ACHN (cell line): ENCODE measurements at regions not wholly inside any gene's neighbourhood (a gene's known extent, or its start where the extent isn't known, plus 50 kb on each side); places are given as distances from the start of the nearest gene placed in this dataset.

Experiments
- DNase-seq: peaks from one replicate; pipeline ENCODE4 v3.0.0-alpha.2; 2015
- in situ Hi-C: cut with HindIII; loops from 2 replicates; pipeline ENCODE4 v1.10.0; 2017; ENCODE audit warnings: low sequenced_read_pairs, low pct_ligation_motif_present, low pct_unique_long_range_greater_than_20kb

DNA sequence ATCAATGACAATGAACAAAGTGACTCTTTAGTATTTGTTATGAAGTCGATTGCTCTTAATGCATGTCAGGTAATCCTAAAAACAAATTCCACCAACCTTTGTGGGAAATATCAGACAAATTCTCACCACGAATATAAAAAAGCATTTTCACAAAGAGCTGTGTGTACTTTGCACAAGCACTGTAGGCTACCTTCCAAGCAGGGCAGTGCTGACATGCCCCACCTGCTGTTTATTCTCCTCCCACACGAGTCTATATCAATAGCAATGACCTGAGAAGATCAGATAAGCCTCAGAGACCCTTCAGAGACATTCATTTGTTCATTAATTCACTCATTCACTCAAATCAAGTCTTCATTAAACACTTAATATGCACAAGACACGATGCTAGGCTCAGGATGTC lies 469.1 kb downstream of the ZSWIM6 start:
- in situ Hi-C loops, result no loop called here
- DNase-seq, result no peak

DNA sequence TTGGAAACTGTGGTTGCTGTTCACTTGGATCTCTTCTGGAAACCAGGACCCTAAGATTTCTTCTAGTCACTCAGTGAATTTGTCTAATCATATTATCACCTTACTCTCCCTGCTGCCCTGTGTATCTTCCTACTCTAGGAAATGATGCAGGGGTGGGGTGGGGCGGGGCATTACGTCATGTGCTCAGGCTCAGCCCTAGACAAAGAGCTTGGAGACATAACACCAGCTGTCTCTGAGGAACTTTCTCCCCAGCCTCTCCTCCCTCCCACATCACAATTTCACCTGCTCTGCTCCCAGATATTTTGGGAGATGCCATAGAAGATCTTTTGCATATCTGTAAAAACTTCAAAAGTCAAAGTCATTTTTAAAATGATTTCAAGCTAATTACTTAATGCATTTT lies 470.4 kb downstream of the ZSWIM6 start:
- no peak for DNase-seq
- in situ Hi-C loops, result no loop called here

DNA sequence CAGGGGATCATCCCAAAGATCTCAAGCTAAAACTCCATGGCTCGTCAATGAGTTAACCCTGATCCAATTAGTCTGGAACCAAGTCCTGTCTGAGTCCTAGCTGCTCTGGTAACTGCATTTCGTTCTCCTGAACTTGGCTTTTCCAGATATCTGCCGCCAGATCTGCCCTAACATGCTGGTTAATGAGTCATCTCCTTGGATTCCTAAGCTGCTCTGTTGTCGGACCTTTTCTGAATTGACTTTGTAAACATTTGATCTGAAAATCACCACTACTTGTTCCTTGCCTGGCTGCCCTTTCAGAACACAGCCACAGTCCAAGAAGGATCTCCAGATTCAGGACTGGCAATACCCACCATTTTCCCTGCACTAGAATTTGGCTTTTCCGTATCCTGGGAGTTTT lies 473.0 kb downstream of the ZSWIM6 start:
- DNase-seq, result peak; percentile 42
- in situ Hi-C loops, result no loop called here

DNA sequence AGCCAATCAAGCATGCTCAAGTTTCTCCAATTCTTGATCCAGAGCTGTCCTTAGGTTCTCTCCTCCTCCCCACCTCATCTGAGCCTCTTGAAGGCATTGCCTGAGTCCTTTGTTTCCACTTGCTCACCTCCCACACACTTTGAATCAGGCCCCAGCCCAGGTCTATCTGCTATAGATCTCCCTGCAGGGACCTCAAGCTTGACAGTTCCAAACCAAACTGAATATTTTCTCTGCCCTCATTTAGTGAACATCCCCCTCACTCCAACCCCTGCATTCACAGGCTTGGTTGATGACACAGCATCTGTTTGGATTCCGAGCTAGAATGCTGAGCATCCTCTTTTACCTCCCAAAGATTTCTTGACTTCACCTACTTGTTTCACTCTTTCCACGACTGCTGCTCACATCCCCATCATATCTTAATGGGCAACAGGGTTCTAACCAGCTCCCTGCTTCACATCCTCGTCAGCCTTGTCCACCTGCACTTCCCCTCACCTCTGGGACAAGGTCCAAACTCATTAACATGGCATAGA lies 474.5 kb downstream of the ZSWIM6 start:
- no peak for DNase-seq
- in situ Hi-C loops, result no loop called here

DNA sequence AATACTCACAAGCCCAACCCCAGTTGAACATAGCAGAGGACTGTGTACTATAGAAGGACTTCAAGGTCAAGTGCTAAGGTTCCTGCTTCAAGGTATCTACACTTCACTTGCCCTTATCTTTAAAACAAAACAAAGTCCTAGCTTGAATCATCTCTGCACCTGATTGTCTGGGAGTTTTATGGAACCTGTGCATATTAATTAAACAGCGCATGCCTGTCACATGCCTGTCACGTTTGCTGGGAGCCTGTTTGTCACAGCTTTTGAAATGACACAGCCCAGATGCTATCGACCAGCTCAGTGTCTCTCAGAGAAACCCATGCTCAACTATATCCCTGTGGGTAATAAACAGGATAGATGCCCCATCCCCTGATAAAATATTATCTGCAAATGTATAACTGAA lies 476.0 kb downstream of the ZSWIM6 start:
- in situ Hi-C loops, result no loop called here
- no peak for DNase-seq

DNA sequence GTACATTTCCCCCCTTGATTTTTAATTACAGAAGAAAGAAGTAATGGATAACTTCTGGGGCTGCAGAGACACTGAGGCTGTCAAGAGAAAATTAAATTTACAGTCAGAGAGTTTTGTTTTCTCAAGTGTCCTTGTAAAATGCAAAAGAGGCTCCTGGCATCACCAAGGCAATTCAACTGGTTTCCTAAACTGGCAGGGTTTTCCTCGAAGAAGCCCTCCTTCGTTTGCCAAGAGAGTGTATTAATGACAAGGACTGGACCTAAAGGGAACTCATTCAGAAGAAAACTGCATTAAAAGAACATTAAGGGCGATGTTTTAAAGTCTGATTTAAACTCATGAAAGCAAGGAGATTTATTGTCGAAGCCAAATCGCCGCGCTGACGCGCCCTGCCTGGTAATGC lies 476.9 kb downstream of the ZSWIM6 start:
- in situ Hi-C loops, result no loop called here
- no peak for DNase-seq

DNA sequence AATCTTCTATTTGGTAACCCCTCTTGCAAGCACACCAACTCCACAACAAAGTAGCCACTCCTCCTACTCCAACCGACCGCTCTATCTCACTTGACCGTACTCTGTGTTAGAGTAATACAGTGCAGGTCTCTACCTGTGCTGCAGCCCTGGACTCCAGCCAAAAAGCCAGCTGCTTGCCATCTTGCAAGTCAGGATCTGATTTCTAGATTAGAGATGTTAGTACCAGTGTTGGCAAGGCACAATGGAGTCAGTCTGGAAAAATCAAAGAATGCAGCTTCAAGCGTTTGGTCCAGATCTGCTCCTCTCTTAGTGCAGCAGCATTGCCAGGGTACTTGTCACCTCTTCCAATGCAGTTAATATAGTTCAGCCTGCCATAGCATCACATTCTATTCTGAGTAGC lies 477.6 kb downstream of the ZSWIM6 start:
- DNase-seq, result no peak
- in situ Hi-C loops, result no loop called here

DNA sequence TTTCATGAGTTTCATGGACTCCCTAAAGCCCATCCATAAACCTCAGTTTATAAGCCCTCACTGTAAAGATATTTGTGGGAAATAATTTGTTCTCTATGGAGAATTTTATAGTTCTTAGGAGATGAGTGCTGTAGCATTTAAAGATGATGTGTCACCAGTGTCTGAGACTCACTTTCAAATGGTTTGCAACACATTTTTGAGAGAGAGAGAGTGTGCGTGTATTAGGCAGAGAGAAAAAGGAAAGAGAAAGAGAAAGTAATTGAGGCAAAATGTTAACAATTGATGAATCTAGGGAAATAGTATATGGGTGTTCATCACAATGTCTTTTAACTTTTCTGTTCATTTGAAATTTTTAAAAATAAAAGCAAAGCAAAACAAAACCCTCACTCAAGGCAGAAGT lies 479.0 kb downstream of the ZSWIM6 start:
- DNase-seq, result no peak
- in situ Hi-C loops, result no loop called here

DNA sequence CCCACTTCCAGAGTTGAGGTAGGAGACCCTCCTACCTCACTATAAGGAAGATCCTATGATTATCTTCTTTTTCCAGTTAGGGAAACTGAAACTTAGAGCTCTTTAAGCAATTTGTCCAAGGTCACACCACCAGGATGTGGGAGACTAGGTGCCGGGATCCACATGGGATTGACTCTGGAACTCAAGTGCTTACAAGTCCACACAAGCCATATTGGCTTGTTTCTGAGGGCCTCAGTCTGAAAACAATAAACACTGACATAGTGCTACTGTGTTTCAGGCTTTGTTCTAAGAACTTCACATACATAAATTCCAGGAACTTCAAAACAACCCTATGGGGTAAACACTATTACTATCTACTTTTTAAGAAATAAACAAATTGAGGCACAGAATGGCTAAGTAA lies 481.3 kb downstream of the ZSWIM6 start:
- no peak for DNase-seq

DNA sequence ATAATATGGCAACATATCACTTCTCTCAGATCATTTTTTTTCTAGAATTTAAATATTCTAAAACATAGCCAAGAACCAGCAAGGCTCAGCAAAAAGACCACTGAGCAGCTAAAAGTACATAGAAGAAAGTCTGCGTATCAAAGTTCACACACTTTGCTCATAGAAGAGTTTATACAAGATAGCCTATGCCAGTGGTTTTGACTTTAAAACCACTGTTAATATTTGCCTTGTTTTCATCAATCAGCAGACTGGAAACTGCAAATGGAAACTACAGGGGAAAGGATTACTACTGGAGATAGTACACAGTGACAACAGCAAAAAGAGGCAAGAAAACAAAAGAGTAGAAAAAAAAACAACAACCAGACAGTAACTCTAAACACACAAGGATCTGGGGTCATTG lies 483.3 kb downstream of the ZSWIM6 start:
- in situ Hi-C loops, result no loop called here
- no peak for DNase-seq

More for the DNA sequence above, 481.3 kb downstream of the ZSWIM6 start:
- in situ Hi-C loops, result no loop called here

DNA sequence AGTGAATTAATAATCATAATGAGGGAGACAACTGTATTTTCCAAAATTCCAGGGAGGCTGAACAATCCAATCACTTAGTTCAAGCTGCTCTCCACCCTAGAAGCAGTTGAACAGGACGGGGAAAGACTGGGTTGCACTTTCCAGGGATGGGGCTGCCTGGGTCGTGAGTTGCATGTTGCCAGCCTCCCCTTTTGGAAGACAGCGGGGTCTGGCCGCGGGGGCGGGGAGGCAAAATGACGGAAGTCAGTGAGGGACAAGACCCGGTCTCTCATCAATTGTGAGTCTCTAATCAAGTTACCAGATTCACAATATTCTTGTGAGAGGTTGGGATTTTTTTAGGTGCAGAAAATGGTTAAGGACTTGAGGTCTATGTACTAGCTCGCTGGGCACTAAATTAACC lies 484.1 kb downstream of the ZSWIM6 start:
- in situ Hi-C loops, result no loop called here
- DNase-seq, result no peak

DNA sequence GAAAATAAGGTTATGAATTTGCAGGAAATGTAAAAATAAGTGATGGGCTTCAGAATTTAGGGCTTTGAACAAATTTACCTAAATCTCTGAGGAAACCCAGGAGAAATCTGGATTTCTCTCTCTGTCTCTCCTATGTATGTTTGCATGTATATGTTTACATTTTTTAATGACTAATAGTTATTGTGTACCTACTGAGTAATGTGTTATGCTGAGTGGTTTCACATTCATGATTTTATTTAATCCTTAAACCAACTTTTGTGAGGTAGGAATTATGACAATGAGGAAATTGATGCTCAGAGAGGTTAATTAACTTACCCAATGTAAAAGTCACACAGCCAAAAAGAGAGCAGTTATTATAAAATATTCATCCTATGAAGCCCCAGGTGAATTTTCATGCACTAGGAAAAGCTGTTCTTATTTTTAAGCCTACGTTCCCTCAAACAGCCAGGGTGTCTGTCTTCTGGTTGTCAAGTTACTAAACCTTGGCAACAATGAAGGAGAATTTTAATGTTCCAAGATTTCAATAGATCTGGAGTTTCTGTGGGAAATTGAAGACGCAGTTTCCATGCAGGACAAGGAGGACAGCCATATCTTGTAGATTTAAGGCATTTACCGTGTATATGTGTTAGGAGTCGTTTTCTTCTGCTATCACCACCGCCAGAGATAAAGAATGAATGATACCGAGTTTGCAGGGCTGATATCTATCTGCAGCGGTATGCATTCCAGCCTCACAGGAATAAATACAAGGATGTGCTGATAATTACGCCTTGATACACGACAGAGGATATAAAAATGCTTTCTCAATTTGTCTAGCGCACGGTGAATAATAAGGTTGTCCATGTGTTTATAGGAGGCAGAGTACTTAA lies 484.8 kb downstream of the ZSWIM6 start:
- in situ Hi-C loops, result no loop called here
- DNase-seq, result no peak

DNA sequence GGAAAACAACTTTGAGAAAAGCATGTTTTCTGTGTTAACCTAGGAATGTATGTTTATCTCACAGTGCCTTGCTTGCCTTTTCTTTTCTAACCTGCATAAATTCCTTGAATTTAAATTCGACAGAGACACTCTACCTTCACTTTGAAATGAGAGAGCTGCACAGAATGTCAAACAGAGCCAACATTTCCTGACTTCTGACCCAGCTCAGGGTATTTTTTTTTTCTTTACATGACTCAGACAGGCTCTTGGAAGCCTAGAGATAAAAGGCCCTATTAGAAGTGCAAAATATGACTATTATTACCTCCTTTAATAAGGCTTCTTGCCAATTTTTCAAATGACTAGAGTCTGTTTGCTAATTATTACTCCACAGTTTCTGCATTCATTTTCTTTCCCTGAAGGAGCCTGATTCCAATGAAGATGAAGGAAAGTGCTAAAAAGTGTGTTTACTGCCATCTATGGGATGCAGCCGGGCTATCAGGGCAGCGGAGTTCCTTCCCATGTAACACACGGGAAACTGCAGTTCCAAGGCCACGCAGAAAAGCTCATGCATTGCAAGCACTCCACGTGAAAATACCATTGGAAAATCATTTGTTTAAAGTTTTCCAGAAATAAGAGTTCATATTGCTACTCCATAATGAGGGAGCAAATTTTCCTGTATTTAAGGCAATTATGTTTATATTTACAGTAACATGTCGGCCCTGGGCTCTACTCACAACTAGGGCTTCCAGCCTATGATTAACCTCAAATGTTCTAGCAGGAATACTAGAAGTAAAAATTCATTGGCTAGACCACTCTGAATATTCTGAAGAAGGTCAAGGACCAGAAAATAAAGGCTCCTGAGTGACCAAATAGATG lies 485.6 kb downstream of the ZSWIM6 start:
- in situ Hi-C loops, result no loop called here
- peak; percentile 49 for DNase-seq

DNA sequence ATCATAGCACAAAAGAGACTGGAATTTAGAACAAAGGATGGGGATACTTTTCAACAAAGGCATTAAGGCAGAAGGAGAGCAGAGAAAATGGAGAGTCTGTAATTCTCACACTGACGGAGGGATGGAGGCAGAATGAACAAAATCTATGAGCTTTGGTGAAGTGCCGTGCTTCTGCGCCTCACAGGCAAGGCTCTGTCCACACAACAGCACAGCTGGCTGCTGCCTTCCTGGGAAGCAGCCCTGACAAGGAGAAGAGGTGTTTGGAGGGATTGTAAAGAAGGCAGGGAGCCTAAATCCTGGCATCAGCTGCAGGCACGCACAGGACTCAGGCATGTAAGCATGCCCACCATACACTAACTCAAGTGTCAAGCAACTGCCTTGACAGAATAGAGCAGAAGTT lies 485.2 kb upstream of the KIF2A start:
- in situ Hi-C loops, result no loop called here
- DNase-seq, result no peak

DNA sequence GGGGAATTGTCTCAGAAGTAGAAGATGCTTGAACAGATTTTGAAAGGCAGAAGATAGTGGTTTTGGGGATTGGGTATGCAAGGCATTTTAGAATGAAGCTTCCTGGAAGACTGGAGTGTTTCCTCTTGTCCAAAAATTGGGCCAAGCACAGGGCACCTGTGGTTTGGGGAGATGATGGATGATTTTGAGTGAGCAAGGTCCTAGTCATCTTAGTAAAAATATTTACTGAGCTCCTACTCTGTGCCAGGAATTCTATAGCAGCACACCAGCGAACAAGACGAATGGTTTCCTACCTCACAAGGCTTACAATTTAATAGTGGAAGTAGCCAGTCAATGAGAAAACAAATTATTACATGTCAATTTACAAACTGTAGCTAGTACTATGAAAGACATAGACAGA lies 484.4 kb upstream of the KIF2A start:
- in situ Hi-C loops, result no loop called here
- DNase-seq, result no peak

DNA sequence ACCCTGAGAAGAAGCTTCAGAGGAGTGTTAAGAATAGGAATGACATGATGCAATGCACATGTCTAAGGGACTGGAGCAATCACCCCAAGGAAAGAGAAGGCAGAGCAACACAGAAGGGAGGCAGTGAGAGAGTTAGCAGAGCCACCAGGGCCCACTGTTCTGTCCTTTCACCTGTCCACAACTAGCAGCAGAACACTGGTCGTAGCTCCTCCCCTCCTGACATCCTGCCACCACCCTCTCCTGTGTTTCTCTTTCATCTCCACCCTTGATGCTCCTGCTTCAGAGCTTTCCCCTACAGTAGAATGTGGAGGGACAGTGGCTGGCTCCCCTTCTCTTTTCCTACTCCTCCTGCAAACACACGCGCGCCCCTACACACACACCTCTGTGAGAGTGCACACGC lies 483.4 kb upstream of the KIF2A start:
- in situ Hi-C loops, result no loop called here
- no peak for DNase-seq

DNA sequence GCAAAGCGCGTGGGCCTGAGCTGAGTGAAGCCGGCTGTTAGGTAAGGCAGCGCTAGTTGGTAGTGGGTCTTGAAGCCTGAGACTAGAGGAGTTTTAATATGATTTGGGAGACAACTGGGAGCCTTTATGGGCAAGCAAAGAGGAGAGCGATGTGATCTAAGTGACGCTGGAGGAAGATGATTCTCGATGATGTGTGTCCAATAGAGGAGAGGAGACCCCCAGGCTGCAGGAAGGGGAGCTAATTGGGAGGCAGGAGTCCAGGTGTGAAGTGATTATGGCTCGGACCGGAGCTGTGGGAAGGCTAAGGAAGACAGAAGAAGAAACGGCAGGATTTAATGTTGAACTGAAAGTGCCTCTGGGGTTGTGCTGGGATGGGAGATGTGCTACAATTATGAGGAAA lies 482.9 kb upstream of the KIF2A start:
- in situ Hi-C loops, result no loop called here
- no peak for DNase-seq

DNA sequence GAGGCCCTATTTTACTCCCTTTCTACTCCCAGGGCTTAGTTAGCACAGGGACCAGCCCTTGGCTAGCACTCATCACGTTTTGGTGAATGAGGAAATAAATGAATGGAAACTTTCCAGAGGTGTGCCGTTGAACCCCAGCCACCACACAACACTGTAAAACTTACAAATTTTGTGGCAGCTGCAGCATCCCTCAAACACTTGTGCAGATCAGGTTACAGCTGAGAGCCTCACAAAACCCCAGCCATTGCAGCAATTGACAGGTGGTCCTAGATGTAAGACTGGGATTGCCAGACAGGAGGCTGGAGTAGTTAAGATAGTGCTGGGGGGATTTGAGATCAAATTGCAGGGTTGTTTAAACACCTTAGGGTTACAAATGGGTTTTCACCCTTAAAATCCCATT lies 482.2 kb upstream of the KIF2A start:
- DNase-seq, result no peak
- in situ Hi-C loops, result no loop called here

DNA sequence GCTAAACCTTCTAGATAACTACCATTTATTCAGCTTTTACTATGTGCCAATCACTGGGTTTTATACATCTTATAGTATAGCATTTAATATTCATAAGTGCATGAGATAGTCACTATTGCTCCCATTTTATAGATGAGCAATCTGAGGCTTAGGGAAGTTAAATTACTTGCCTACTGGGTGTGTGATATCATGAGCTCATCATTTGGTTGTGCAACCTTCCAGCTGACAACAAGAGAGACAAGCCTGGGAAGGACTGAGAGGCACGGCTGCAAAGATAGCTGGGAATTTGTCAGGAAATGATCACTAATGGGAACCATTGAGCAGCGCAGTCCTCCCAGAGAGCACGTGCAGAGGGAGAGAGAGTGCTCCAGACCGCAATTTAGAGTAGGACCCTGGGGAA lies 481.6 kb upstream of the KIF2A start:
- in situ Hi-C loops, result no loop called here

More for the DNA sequence above, 481.6 kb upstream of the KIF2A start:
- DNase-seq, result no peak
